Panc1 (cell line): ENCODE measurements at regions not wholly inside any gene's neighbourhood (a gene's known extent, or its start where the extent isn't known, plus 50 kb on each side); places are given as distances from the start of the nearest gene placed in this dataset.

Source experiments
- ATAC-seq: fragments of 200-7000 bp; cut with Tn5 transposase; 2 replicates; pipeline ENCODE4 v1.9.1; 2020; ENCODE audit warnings: mild to moderate bottlenecking, moderate library complexity
- BruUV-seq: library from RNA; stranded (reverse); fragments of 400-500 nt; replicated peaks from 2 replicates; lab custom pipeline; 2021; lab: Mats Ljungman, UMichigan
- CTCF ChIA-PET: fragments of 300-600 bp; sonication (Branson Sonifier 250); formaldehyde crosslinking; loops from one replicate; lab custom pipeline; 2022; ENCODE audit warnings: antibody characterized with exemption; lab: Charles Lee
- POLR2A ChIA-PET: fragments of 300-600 bp; sonication (Branson Sonifier 250); formaldehyde crosslinking; loops from one replicate; lab custom pipeline; 2022; ENCODE audit warnings: antibody characterized with exemption; lab: Charles Lee
- DNase-seq: peaks from one replicate; pipeline ENCODE4 v3.0.0-alpha.2; 2010; ENCODE audit warnings: low read depth, low spot score
- H3K27ac ChIP-seq: 2 replicates; pipeline ENCODE4 v1.5.1; 2011; ENCODE audit warnings: mild to moderate bottlenecking, low read length, inconsistent platforms
- H3K27me3 ChIP-seq: fragments of 200-500 bp; sonication (Bioruptor generic); 2 replicates; pipeline ENCODE4 v1.6.0; 2014; ENCODE audit warnings: low read length, inconsistent platforms; ENCODE audit not compliant: control insufficient read depth, insufficient read depth
- H3K36me3 ChIP-seq: fragments of 200-500 bp; sonication (Bioruptor generic); 2 replicates; pipeline ENCODE4 v1.5.1; 2014; ENCODE audit warnings: inconsistent platforms, mild to moderate bottlenecking, low read length, moderate library complexity; ENCODE audit not compliant: control insufficient read depth, insufficient read depth
- H3K4me1 ChIP-seq: 2 replicates; pipeline ENCODE4 v1.5.1; 2011; ENCODE audit warnings: inconsistent platforms, mild to moderate bottlenecking, low read length, moderate library complexity; ENCODE audit not compliant: control insufficient read depth, insufficient read depth
- H3K4me3 ChIP-seq, 2 experiments: 2 replicates each; pipeline ENCODE4 v1.5.1; 2011 to 2012; ENCODE audit warnings: low read depth in 2 of 2, low read length in 2 of 2, mild to moderate bottlenecking in 2 of 2, inconsistent platforms in 1 of 2, moderate library complexity in 1 of 2
- H3K9me3 ChIP-seq: fragments of 200-500 bp; sonication (Bioruptor generic); 2 replicates; pipeline ENCODE4 v1.5.1; 2014; ENCODE audit warnings: low read depth, mild to moderate bottlenecking, inconsistent platforms, low read length, moderate library complexity; ENCODE audit not compliant: control insufficient read depth, insufficient read depth
- CTCF ChIP-seq: fragments of 450-650 bp; IDR thresholded peaks from 2 replicates; pipeline ENCODE4 v1.5.1; 2017; ENCODE audit warnings: mild to moderate bottlenecking
- POLR2AphosphoS5 ChIP-seq: IDR thresholded peaks from 2 replicates; pipeline ENCODE4 v1.6.1; 2012; ENCODE audit warnings: mild to moderate bottlenecking, low read depth, low read length, moderate library complexity
- SIN3A ChIP-seq: IDR thresholded peaks from 2 replicates; pipeline ENCODE4 v1.6.1; 2012; ENCODE audit warnings: low read depth, mild to moderate bottlenecking, low read length, moderate library complexity, borderline replicate concordance; ENCODE audit not compliant: insufficient read depth
- TCF7L2 ChIP-seq: IDR thresholded peaks from 2 replicates; pipeline ENCODE4 v1.6.1; 2011; ENCODE audit warnings: mild to moderate bottlenecking, low read depth, low read length, inconsistent platforms
- in situ Hi-C: cut with HindIII; loops from 2 replicates; pipeline ENCODE4 v1.10.0; 2016; ENCODE audit warnings: low sequenced_read_pairs, low pct_unique_long_range_greater_than_20kb
- intact Hi-C: fragments of 100-400 bp; cut with micrococcal nuclease; formaldehyde crosslinking; loops from one replicate; pipeline ENCODE4 v1.10.0; 2022; ENCODE audit not compliant: unreplicated experiment
- TF ChIP-seq, protein P1 (sequence below), 2 experiments: IDR thresholded peaks; 2 replicates each; pipeline ENCODE4 v1.6.1; 2011 to 2012; ENCODE audit warnings: low read depth in 2 of 2, control low read depth in 1 of 2, low read length in 1 of 2, mild to moderate bottlenecking in 1 of 2, moderate library complexity in 1 of 2; ENCODE audit not compliant: insufficient read depth in 1 of 2

GRCh38 chr13:62292714-62293480, 877.2 kb upstream of the PCDH20 start:
- intact Hi-C loops, result no loop called here

GRCh38 chr13:62290542-62290941, 874.9 kb upstream of the PCDH20 start:
- Histone ChIP-seq H3K4me3 (no peak overlapping the region), H3K27me3 (no peaks in the 10 kb centered on the region), H3K9me3 (no peaks in the 10 kb centered on the region), H3K4me1 (no peaks in the 10 kb centered on the region), H3K36me3 (no peaks in the 10 kb centered on the region), H3K27ac (no peak overlapping the region)
- intact Hi-C loops, result no loop called here
- CTCF ChIA-PET, result no interaction called here
- ATAC-seq (no peak), DNase-seq (no peak)
- TF ChIP-seq TCF7L2 (no peak), CTCF (no peak), POLR2AphosphoS5 (no peak), SIN3A (no peak)
- TF ChIP-seq, protein P1, sequence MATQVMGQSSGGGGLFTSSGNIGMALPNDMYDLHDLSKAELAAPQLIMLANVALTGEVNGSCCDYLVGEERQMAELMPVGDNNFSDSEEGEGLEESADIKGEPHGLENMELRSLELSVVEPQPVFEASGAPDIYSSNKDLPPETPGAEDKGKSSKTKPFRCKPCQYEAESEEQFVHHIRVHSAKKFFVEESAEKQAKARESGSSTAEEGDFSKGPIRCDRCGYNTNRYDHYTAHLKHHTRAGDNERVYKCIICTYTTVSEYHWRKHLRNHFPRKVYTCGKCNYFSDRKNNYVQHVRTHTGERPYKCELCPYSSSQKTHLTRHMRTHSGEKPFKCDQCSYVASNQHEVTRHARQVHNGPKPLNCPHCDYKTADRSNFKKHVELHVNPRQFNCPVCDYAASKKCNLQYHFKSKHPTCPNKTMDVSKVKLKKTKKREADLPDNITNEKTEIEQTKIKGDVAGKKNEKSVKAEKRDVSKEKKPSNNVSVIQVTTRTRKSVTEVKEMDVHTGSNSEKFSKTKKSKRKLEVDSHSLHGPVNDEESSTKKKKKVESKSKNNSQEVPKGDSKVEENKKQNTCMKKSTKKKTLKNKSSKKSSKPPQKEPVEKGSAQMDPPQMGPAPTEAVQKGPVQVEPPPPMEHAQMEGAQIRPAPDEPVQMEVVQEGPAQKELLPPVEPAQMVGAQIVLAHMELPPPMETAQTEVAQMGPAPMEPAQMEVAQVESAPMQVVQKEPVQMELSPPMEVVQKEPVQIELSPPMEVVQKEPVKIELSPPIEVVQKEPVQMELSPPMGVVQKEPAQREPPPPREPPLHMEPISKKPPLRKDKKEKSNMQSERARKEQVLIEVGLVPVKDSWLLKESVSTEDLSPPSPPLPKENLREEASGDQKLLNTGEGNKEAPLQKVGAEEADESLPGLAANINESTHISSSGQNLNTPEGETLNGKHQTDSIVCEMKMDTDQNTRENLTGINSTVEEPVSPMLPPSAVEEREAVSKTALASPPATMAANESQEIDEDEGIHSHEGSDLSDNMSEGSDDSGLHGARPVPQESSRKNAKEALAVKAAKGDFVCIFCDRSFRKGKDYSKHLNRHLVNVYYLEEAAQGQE (IDR thresholded peaks at IDR 0.05; ENCODE audit: insufficient read depth in 1 of 2, low read depth in 2 of 2, low read length in 1 of 2), result no peak
- no TSS peak for BruUV-seq
- POLR2A ChIA-PET, result no interaction called here
- in situ Hi-C loops, result no loop called here

More at GRCh38 chr13:62292714-62293480, 877.2 kb upstream of the PCDH20 start:
- no peak for TF ChIP-seq TCF7L2
- no peak for TF ChIP-seq SIN3A
- no peak for TF ChIP-seq CTCF
- no peak for TF ChIP-seq POLR2AphosphoS5
- TF ChIP-seq, protein P1 (IDR thresholded peaks at IDR 0.05; ENCODE audit: insufficient read depth in 1 of 2, low read depth in 2 of 2, low read length in 1 of 2), result no peak
- POLR2A ChIA-PET, result no interaction called here
- H3K4me1 ChIP-seq, result no peaks in the 10 kb centered on the region
- BruUV-seq, result no TSS peak
- H3K9me3 ChIP-seq, result no peaks in the 10 kb centered on the region
- H3K27ac ChIP-seq, result no peak overlapping the region
- no peaks in the 10 kb centered on the region for H3K27me3 ChIP-seq
- no peak for DNase-seq
- no peaks in the 10 kb centered on the region for H3K36me3 ChIP-seq
- CTCF ChIA-PET, result no interaction called here
- no peak for ATAC-seq
- no peak overlapping the region for H3K4me3 ChIP-seq
- in situ Hi-C loops, result no loop called here
